ENCODE measurements at regions not wholly inside any gene's neighbourhood (a gene's known extent, or its start where the extent isn't known, plus 50 kb on each side); places are given as distances from the start of the nearest gene placed in this dataset.

DNA sequence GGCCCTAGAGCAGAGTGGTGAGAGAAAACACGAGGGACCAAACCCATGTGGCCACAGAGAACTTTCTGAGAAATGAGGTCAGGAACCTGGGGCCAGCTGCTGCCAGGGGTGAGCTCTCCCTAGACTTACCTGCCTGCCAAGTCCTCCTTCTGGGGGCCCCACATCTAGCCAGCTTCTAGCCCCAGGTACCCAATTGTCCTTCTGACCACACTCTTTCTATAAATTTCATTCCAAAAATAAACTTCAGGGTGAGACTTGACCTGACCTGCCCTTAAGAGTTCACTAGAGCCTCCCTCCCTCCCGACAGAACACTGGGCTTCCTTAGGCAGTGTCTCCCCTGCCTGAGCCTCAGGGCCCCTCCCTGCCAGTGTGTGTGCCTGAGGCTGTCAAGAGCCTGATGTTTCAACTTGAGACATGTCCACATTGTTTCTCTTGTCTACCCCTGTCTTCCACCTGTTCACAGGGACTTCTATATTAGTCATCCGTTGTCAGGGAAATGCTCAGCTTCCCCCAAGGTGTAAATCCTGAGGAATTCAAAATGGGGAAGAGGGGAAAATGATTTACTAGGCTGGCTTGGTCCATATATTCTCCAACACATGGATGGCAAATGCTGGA is 312.8 kb upstream of the TLE3 start:
- TF ChIP-seq RAD21 (conservative IDR thresholded peaks at IDR 0.05) (no peak), REST (IDR thresholded peaks at IDR 0.05; ENCODE audit: borderline replicate concordance) (no peak), TAF1 (IDR thresholded peaks at IDR 0.05; ENCODE audit: low read depth) (no peak), EZH2 (IDR thresholded peaks at IDR 0.05; ENCODE audit: borderline replicate concordance, insufficient read depth, low read length, poor library complexity, severe bottlenecking) (no peak), MXI1 (conservative IDR thresholded peaks at IDR 0.05; ENCODE audit: poor library complexity, severe bottlenecking) (no peak), POLR2AphosphoS5 (IDR thresholded peaks at IDR 0.05) (no peak), SMC3 (conservative IDR thresholded peaks at IDR 0.05; ENCODE audit: poor library complexity) (no peak), EP300 (conservative IDR thresholded peaks at IDR 0.05; ENCODE audit: poor library complexity, severe bottlenecking) (no peak)
- TF ChIP-seq, protein P1, sequence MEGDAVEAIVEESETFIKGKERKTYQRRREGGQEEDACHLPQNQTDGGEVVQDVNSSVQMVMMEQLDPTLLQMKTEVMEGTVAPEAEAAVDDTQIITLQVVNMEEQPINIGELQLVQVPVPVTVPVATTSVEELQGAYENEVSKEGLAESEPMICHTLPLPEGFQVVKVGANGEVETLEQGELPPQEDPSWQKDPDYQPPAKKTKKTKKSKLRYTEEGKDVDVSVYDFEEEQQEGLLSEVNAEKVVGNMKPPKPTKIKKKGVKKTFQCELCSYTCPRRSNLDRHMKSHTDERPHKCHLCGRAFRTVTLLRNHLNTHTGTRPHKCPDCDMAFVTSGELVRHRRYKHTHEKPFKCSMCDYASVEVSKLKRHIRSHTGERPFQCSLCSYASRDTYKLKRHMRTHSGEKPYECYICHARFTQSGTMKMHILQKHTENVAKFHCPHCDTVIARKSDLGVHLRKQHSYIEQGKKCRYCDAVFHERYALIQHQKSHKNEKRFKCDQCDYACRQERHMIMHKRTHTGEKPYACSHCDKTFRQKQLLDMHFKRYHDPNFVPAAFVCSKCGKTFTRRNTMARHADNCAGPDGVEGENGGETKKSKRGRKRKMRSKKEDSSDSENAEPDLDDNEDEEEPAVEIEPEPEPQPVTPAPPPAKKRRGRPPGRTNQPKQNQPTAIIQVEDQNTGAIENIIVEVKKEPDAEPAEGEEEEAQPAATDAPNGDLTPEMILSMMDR (IDR thresholded peaks at IDR 0.05; ENCODE audit: poor library complexity, severe bottlenecking) = no peak

Data from neural cell (in vitro differentiated cells).